H9 (cell line): ENCODE measurements at regions not wholly inside any gene's neighbourhood (a gene's known extent, or its start where the extent isn't known, plus 50 kb on each side); places are given as distances from the start of the nearest gene placed in this dataset.
"Not testable (repeated sequence)": the region's sequence is repeated elsewhere in the genome, so short reads cannot be mapped to it uniquely, and the experiment has no call there.

Experiments
- DNase-seq: peaks from one replicate; pipeline ENCODE4 v3.0.0-alpha.2; 2017
- H2AFZ ChIP-seq: one replicate; pipeline ENCODE4 v1.6.1; 2013; ENCODE audit warnings: mild to moderate bottlenecking, low read length, control low read depth, moderate library complexity
- H2AK5ac ChIP-seq: 2 replicates; pipeline ENCODE4 v1.6.1; 2013; ENCODE audit warnings: low read length, control low read depth, mixed read lengths; ENCODE audit not compliant: insufficient read length
- H2BK120ac ChIP-seq: one replicate; pipeline ENCODE4 v1.6.1; 2013; ENCODE audit warnings: low read depth, mild to moderate bottlenecking, low read length, control low read depth, inconsistent platforms; ENCODE audit not compliant: poor library complexity, severe bottlenecking
- H2BK12ac ChIP-seq: 2 replicates; pipeline ENCODE4 v1.6.1; 2013; ENCODE audit warnings: low read length, control low read depth, mixed read lengths, low read depth; ENCODE audit not compliant: insufficient read length
- H2BK15ac ChIP-seq: 2 replicates; pipeline ENCODE4 v1.6.1; 2013; ENCODE audit warnings: low read depth, low read length, control low read depth
- H2BK20ac ChIP-seq: one replicate; pipeline ENCODE4 v1.6.1; 2013; ENCODE audit warnings: low read depth, mild to moderate bottlenecking, low read length, control low read depth, inconsistent platforms; ENCODE audit not compliant: poor library complexity, severe bottlenecking
- H2BK5ac ChIP-seq: 2 replicates; pipeline ENCODE4 v1.6.1; 2013; ENCODE audit warnings: low read length, control low read depth, mixed read lengths; ENCODE audit not compliant: insufficient read length
- H3K14ac ChIP-seq: 2 replicates; pipeline ENCODE4 v1.6.1; 2013; ENCODE audit warnings: low read length, control low read depth; ENCODE audit not compliant: insufficient read depth
- H3K18ac ChIP-seq: 2 replicates; pipeline ENCODE4 v1.6.1; 2013; ENCODE audit warnings: low read depth, mild to moderate bottlenecking, mixed read lengths, low read length, control low read depth; ENCODE audit not compliant: insufficient read length
- H3K23ac ChIP-seq: 2 replicates; pipeline ENCODE4 v1.6.1; 2013; ENCODE audit warnings: low read length, control low read depth, mixed read lengths, low read depth; ENCODE audit not compliant: insufficient read length
- H3K23me2 ChIP-seq: 2 replicates; pipeline ENCODE4 v1.6.1; 2013; ENCODE audit warnings: low read depth, mild to moderate bottlenecking, mixed read lengths, low read length, control low read depth; ENCODE audit not compliant: insufficient read length, poor library complexity, severe bottlenecking
- H3K27ac ChIP-seq: 2 replicates; pipeline ENCODE4 v1.5.1; 2013; ENCODE audit warnings: low read length, control low read depth, mixed read lengths, low read depth; ENCODE audit not compliant: insufficient read length
- H3K27me3 ChIP-seq: 2 replicates; pipeline ENCODE4 v1.6.1; 2013; ENCODE audit warnings: low read length, control low read depth, inconsistent platforms; ENCODE audit not compliant: insufficient read depth
- H3K4ac ChIP-seq: 2 replicates; pipeline ENCODE4 v1.6.1; 2013; ENCODE audit warnings: low read depth, mild to moderate bottlenecking, control low read depth, inconsistent platforms, low read length, moderate library complexity
- H3K4me1 ChIP-seq: 2 replicates; pipeline ENCODE4 v1.6.1; 2013; ENCODE audit warnings: low read length, control low read depth, inconsistent platforms; ENCODE audit not compliant: insufficient read depth
- H3K4me2 ChIP-seq: 2 replicates; pipeline ENCODE4 v1.6.1; 2013; ENCODE audit warnings: low read length, control low read depth, mixed read lengths; ENCODE audit not compliant: insufficient read length, insufficient read depth
- H3K56ac ChIP-seq: 2 replicates; pipeline ENCODE4 v1.6.1; 2013; ENCODE audit warnings: low read depth, mild to moderate bottlenecking, mixed read lengths, low read length, control low read depth; ENCODE audit not compliant: insufficient read length
- H3K79me1 ChIP-seq: 2 replicates; pipeline ENCODE4 v1.6.1; 2013; ENCODE audit warnings: low read depth, mild to moderate bottlenecking, moderate library complexity, low read length, control low read depth, inconsistent platforms; ENCODE audit not compliant: insufficient read depth, poor library complexity, severe bottlenecking
- H3K79me2 ChIP-seq: 2 replicates; pipeline ENCODE4 v1.6.1; 2013; ENCODE audit warnings: low read length, control low read depth, inconsistent platforms; ENCODE audit not compliant: insufficient read depth
- H3K9ac ChIP-seq: 2 replicates; pipeline ENCODE4 v1.6.1; 2013; ENCODE audit warnings: low read length, control low read depth, mixed read lengths; ENCODE audit not compliant: insufficient read length; ENCODE audit errors: extremely low read depth
- H3K9me3 ChIP-seq: one replicate; pipeline ENCODE4 v1.6.1; 2013; ENCODE audit warnings: low read depth, low read length, inconsistent platforms; ENCODE audit not compliant: control insufficient read depth
- H3T11ph ChIP-seq: one replicate; pipeline ENCODE4 v1.6.1; 2013; ENCODE audit warnings: mild to moderate bottlenecking, low read length, control low read depth, inconsistent platforms
- H4K20me1 ChIP-seq: one replicate; pipeline ENCODE4 v1.6.1; 2013; ENCODE audit not compliant: control insufficient read depth, insufficient read length, insufficient read depth
- H4K5ac ChIP-seq: 2 replicates; pipeline ENCODE4 v1.6.1; 2013; ENCODE audit warnings: low read depth, mild to moderate bottlenecking, mixed read lengths, low read length, control low read depth; ENCODE audit not compliant: insufficient read length
- H4K8ac ChIP-seq: replicated peaks from 2 replicates; pipeline ENCODE4 v1.6.1; 2013; ENCODE audit warnings: low read length, control low read depth, mixed read lengths, low read depth; ENCODE audit not compliant: insufficient read length
- H4K91ac ChIP-seq: 2 replicates; pipeline ENCODE4 v1.6.1; 2013; ENCODE audit warnings: low read depth, mild to moderate bottlenecking, moderate library complexity, mixed read lengths, low read length, control low read depth; ENCODE audit not compliant: insufficient read length
- H3K27ac Mint-ChIP-seq, 3 experiments: 2 replicates in 2 of 3; 3 replicates in 1 of 3; pipeline ENCODE4 v1.8.0; 2020 to 2021; ENCODE audit warnings: mixed read lengths in 3 of 3, mild to moderate bottlenecking in 1 of 3, moderate library complexity in 1 of 3
- H3K27me3 Mint-ChIP-seq: 2 replicates; pipeline ENCODE4 v1.8.0; 2021; ENCODE audit warnings: low read depth, mild to moderate bottlenecking, moderate library complexity, mixed read lengths
- H3K36me3 Mint-ChIP-seq, 3 experiments: 2 replicates in 2 of 3; 3 replicates in 1 of 3; pipeline ENCODE4 v1.8.0; 2020 to 2021; ENCODE audit warnings: low read depth in 3 of 3, mixed read lengths in 3 of 3; ENCODE audit not compliant: insufficient read depth in 1 of 3
- H3K4me1 Mint-ChIP-seq, 2 experiments: 2 replicates each; pipeline ENCODE4 v1.8.0; 2020; ENCODE audit warnings: mixed read lengths in 2 of 2
- H3K4me3 Mint-ChIP-seq, 2 experiments: 2 replicates in 1 of 2; 3 replicates in 1 of 2; pipeline ENCODE4 v1.8.0; 2020 to 2021; ENCODE audit warnings: mild to moderate bottlenecking in 2 of 2, mixed read lengths in 2 of 2, moderate library complexity in 1 of 2
- H3K9me3 Mint-ChIP-seq, 2 experiments: 2 replicates in 1 of 2; 3 replicates in 1 of 2; pipeline ENCODE4 v1.8.0; 2020; ENCODE audit warnings: mild to moderate bottlenecking in 2 of 2, mixed read lengths in 2 of 2, moderate library complexity in 1 of 2
- WGBS: extraction: QIAGEN DNeasy Blood & Tissue Kit; methylation state at CpG from one replicate; pipeline ENCODE4 v1.1.7; 2013; ENCODE audit warnings: missing lambda C conversion rate, low lambda C conversion rate, mixed read lengths; ENCODE audit not compliant: insufficient read length; ENCODE audit errors: extremely low coverage; 5-methylcytosine and 5-hydroxymethylcytosine counted together
- TF ChIP-seq, protein P1 (sequence below): fragments of 200-600 bp; sonication (generic); conservative IDR thresholded peaks from 3 replicates; pipeline ENCODE4 v1.8.0; 2021; ENCODE audit warnings: antibody characterized with exemption, mild to moderate bottlenecking

- TF ChIP-seq, protein P1, sequence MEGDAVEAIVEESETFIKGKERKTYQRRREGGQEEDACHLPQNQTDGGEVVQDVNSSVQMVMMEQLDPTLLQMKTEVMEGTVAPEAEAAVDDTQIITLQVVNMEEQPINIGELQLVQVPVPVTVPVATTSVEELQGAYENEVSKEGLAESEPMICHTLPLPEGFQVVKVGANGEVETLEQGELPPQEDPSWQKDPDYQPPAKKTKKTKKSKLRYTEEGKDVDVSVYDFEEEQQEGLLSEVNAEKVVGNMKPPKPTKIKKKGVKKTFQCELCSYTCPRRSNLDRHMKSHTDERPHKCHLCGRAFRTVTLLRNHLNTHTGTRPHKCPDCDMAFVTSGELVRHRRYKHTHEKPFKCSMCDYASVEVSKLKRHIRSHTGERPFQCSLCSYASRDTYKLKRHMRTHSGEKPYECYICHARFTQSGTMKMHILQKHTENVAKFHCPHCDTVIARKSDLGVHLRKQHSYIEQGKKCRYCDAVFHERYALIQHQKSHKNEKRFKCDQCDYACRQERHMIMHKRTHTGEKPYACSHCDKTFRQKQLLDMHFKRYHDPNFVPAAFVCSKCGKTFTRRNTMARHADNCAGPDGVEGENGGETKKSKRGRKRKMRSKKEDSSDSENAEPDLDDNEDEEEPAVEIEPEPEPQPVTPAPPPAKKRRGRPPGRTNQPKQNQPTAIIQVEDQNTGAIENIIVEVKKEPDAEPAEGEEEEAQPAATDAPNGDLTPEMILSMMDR, result no peak
- H2BK5ac ChIP-seq, result no peak overlapping the region
- no peak overlapping the region for H3K4ac ChIP-seq
- H4K91ac ChIP-seq, result no peak overlapping the region
- H3T11ph ChIP-seq, result no peak overlapping the region
- Mint-ChIP-seq H3K9me3 (peaks cover 2 to 3% of the 10 kb centered on the region in 2 experiments; a peak in 2 of 5 replicates), H3K36me3 (no peaks in the 10 kb centered on the region; a peak in 1 of 7 replicates), H3K4me3 (no peak overlapping the region), H3K4me1 (peaks cover 5 to 16% of the 10 kb centered on the region in 2 experiments), H3K27ac (no peak overlapping the region), H3K27me3 (peaks cover 2% of the 10 kb centered on the region)
- WGBS, result no CpG with 5 or more reads among the region's 18 CpGs
- H3K14ac ChIP-seq, result no peak overlapping the region
- no peak overlapping the region for H3K9ac ChIP-seq
- no peak overlapping the region for H2BK20ac ChIP-seq
- H3K79me2 ChIP-seq, result no peaks in the 10 kb centered on the region
- no peak overlapping the region for H2BK15ac ChIP-seq
- no peaks in the 10 kb centered on the region for H4K20me1 ChIP-seq
- no peak for DNase-seq
- H3K4me2 ChIP-seq, result no peak overlapping the region
- H3K23ac ChIP-seq, result no peak overlapping the region
- no peak overlapping the region for H2BK12ac ChIP-seq
- H3K27me3 ChIP-seq, result no peaks in the 10 kb centered on the region
- no peaks in the 10 kb centered on the region for H3K23me2 ChIP-seq
- no peak overlapping the region for H4K5ac ChIP-seq
- no peak overlapping the region for H2AFZ ChIP-seq
- no peaks in the 10 kb centered on the region for H3K79me1 ChIP-seq
- no peak overlapping the region for H3K27ac ChIP-seq
- H4K8ac ChIP-seq, result no peak overlapping the region
- H3K56ac ChIP-seq, result no peak overlapping the region
- no peak overlapping the region for H2BK120ac ChIP-seq
- H2AK5ac ChIP-seq, result no peak overlapping the region
- no peaks in the 10 kb centered on the region for H3K4me1 ChIP-seq
- H3K9me3 ChIP-seq, result no peaks in the 10 kb centered on the region
- peak overlapping the region; percentile 40 for H3K18ac ChIP-seq
These were observed 100.7 kb upstream of the IRX4 start for GRCh38 chr5:1983401-1983800.

- H4K91ac ChIP-seq, H3K79me1 ChIP-seq, H3K27ac Mint-ChIP-seq, H3K27me3 Mint-ChIP-seq, H3K23ac ChIP-seq, H2BK12ac ChIP-seq, H3K9ac ChIP-seq, H4K5ac ChIP-seq, H3K4ac ChIP-seq, H3K14ac ChIP-seq, H3K79me2 ChIP-seq, H3K4me3 Mint-ChIP-seq, DNase-seq, H3K4me1 ChIP-seq, H3K18ac ChIP-seq, H3K27me3 ChIP-seq, H3K23me2 ChIP-seq, H3K56ac ChIP-seq, H3T11ph ChIP-seq, H4K20me1 ChIP-seq, H2BK15ac ChIP-seq, H2AFZ ChIP-seq, H3K36me3 Mint-ChIP-seq, H3K9me3 Mint-ChIP-seq, H2BK5ac ChIP-seq, H2BK120ac ChIP-seq, H3K9me3 ChIP-seq, H3K4me2 ChIP-seq, H2AK5ac ChIP-seq, H3K27ac ChIP-seq, H2BK20ac ChIP-seq, H4K8ac ChIP-seq: not testable (repeated sequence)
- peaks cover 5 to 15% of the 10 kb centered on the region in 2 experiments for H3K4me1 Mint-ChIP-seq
- WGBS, result no CpG with 5 or more reads among the region's 8 CpGs
These were observed 99.8 kb upstream of the IRX4 start for GRCh38 chr5:1982561-1982960.
